HCT116 (cell line): ENCODE measurements at regions not wholly inside any gene's neighbourhood (a gene's known extent, or its start where the extent isn't known, plus 50 kb on each side); places are given as distances from the start of the nearest gene placed in this dataset.

Experiments used
- ATAC-seq: fragments of 200-7000 bp; cut with Tn5 transposase; 2 replicates; pipeline ENCODE4 v1.9.1; 2020; ENCODE audit warnings: mild to moderate bottlenecking, moderate library complexity
- BruUV-seq: library from RNA; stranded (reverse); fragments of 400-500 nt; replicated peaks from 2 replicates; lab custom pipeline; 2021; lab: Mats Ljungman, UMichigan
- CTCF ChIA-PET: fragments of 300-600 bp; sonication (Branson Sonifier 250); formaldehyde crosslinking; loops from one replicate; lab custom pipeline; 2021; ENCODE audit warnings: antibody characterized with exemption; lab: Charles Lee
- POLR2A ChIA-PET: fragments of 300-600, 350-600 bp; sonication (Branson Sonifier 250); formaldehyde crosslinking; loops from one replicate; lab custom pipeline; 2021; ENCODE audit warnings: antibody characterized with exemption; lab: Charles Lee
- RAD21 ChIA-PET, 2 experiments: fragments of 300-600 bp; sonication (Branson Sonifier 250); formaldehyde crosslinking; loops; one replicate each; lab custom pipeline; 2023; ENCODE audit warnings: low total read pairs in 2 of 2; ENCODE audit not compliant: uncharacterized antibody in 2 of 2, unreplicated experiment in 2 of 2, low non-redundant PET in 1 of 2; lab: Charles Lee
- DNase-seq: peaks from one replicate; pipeline ENCODE4 v3.0.0-alpha.2; 2010; ENCODE audit warnings: low read depth, low spot score
- H2AFZ ChIP-seq: fragments of 200-600 bp; shearing (Covaris generic), sonication (generic); 2 replicates; pipeline ENCODE4 v1.6.1; 2017; ENCODE audit warnings: low read depth, mixed run types, mixed read lengths, antibody characterized with exemption, low read length; ENCODE audit not compliant: poor library complexity, severe bottlenecking
- H3K27ac ChIP-seq: 2 replicates; pipeline ENCODE4 v1.5.1; 2012; ENCODE audit warnings: low read depth, low read length
- H3K27me3 ChIP-seq: fragments of 200-600 bp; sonication (generic); 2 replicates; pipeline ENCODE4 v1.6.1; 2016; ENCODE audit warnings: mixed run types, low read length, mixed read lengths; ENCODE audit not compliant: insufficient read depth
- H3K36me3 ChIP-seq, 2 experiments: fragments of 200-500 bp in 1 of 2; fragments of 200-600 bp in 1 of 2; sonication (Bioruptor generic) in 1 of 2; sonication (generic) in 1 of 2; 2 replicates each; pipeline versions ENCODE4 v1.5.1 to v1.6.1; 2014 to 2016; ENCODE audit warnings: low read length in 2 of 2, inconsistent platforms in 1 of 2, mixed read lengths in 1 of 2, mixed run types in 1 of 2; ENCODE audit not compliant: insufficient read depth in 2 of 2, control insufficient read depth in 1 of 2
- H3K4me1 ChIP-seq, 2 experiments: fragments of 200-600 bp in 1 of 2; sonication (generic) in 1 of 2; 2 replicates each; pipeline versions ENCODE4 v1.5.1 to v1.6.1; 2012 to 2017; ENCODE audit warnings: low read length in 2 of 2, inconsistent platforms in 1 of 2, mild to moderate bottlenecking in 1 of 2, mixed read lengths in 1 of 2, mixed run types in 1 of 2, moderate library complexity in 1 of 2; ENCODE audit not compliant: insufficient read depth in 2 of 2, control insufficient read depth in 1 of 2
- H3K4me2 ChIP-seq: fragments of 200-600 bp; sonication (generic); 2 replicates; pipeline ENCODE4 v1.6.1; 2017; ENCODE audit warnings: mixed run types, low read length, mixed read lengths
- H3K4me3 ChIP-seq, 2 experiments: fragments of 200-600 bp in 1 of 2; sonication (generic) in 1 of 2; replicated peaks in 1 of 2; 2 replicates each; pipeline ENCODE4 v1.5.1; 2011 to 2016; ENCODE audit warnings: low read length in 2 of 2, control low read depth in 1 of 2, low read depth in 1 of 2, mild to moderate bottlenecking in 1 of 2, mixed read lengths in 1 of 2, mixed run types in 1 of 2
- H3K79me2 ChIP-seq: fragments of 200-600 bp; sonication (generic); 2 replicates; pipeline ENCODE4 v1.6.1; 2017; ENCODE audit warnings: mild to moderate bottlenecking, mixed run types, low read length, moderate library complexity, mixed read lengths; ENCODE audit not compliant: insufficient read depth
- H3K9ac ChIP-seq: fragments of 200-600 bp; sonication (generic); 2 replicates; pipeline ENCODE4 v1.6.1; 2016; ENCODE audit warnings: low read length, mixed read lengths
- H3K9me2 ChIP-seq: fragments of 200-600 bp; sonication (generic), shearing (Covaris generic); 2 replicates; pipeline ENCODE4 v1.6.1; 2017; ENCODE audit warnings: mixed run types, mild to moderate bottlenecking, moderate library complexity; ENCODE audit not compliant: insufficient read depth
- H3K9me3 ChIP-seq, 2 experiments: fragments of 200-500 bp in 1 of 2; fragments of 200-600 bp in 1 of 2; sonication (Bioruptor generic) in 1 of 2; sonication (generic) in 1 of 2; 2 replicates each; pipeline ENCODE4 v1.6.1; 2014 to 2017; ENCODE audit warnings: low read length in 2 of 2, mixed read lengths in 2 of 2, inconsistent platforms in 1 of 2, low read depth in 1 of 2, mild to moderate bottlenecking in 1 of 2, mixed run types in 1 of 2, moderate library complexity in 1 of 2; ENCODE audit not compliant: control insufficient read depth in 1 of 2, insufficient read depth in 1 of 2
- H4K20me1 ChIP-seq: fragments of 200-600 bp; sonication (generic), shearing (Covaris generic); 2 replicates; pipeline ENCODE4 v1.6.1; 2017; ENCODE audit warnings: mixed run types, mild to moderate bottlenecking, moderate library complexity; ENCODE audit not compliant: insufficient read depth
- CBX3 ChIP-seq: IDR thresholded peaks from 2 replicates; pipeline ENCODE4 v1.6.1; 2012; ENCODE audit warnings: low read depth
- CEBPB ChIP-seq: IDR thresholded peaks from 2 replicates; pipeline ENCODE4 v1.6.1; 2012; ENCODE audit warnings: low read depth
- ELF1 ChIP-seq: IDR thresholded peaks from 2 replicates; pipeline ENCODE4 v1.6.1; 2012; ENCODE audit warnings: low read depth, borderline replicate concordance
- EZH2 ChIP-seq: fragments of 200-600 bp; sonication (generic); IDR thresholded peaks from 2 replicates; pipeline ENCODE4 v1.6.1; 2017; ENCODE audit warnings: antibody characterized with exemption, mixed run types
- FOSL1 ChIP-seq: IDR thresholded peaks from 2 replicates; pipeline ENCODE4 v1.6.1; 2012; ENCODE audit warnings: low read depth
- JUND ChIP-seq: IDR thresholded peaks from 2 replicates; pipeline ENCODE4 v1.6.1; 2012
- POLR2A ChIP-seq: IDR thresholded peaks from 2 replicates; pipeline ENCODE4 v1.7.0; 2011; ENCODE audit warnings: borderline replicate concordance; ENCODE audit not compliant: insufficient read depth, insufficient read length; ENCODE audit errors: extremely low read depth
- RAD21 ChIP-seq: IDR thresholded peaks from 2 replicates; pipeline ENCODE4 v1.6.1; 2012; ENCODE audit warnings: low read depth, mild to moderate bottlenecking
- TCF7L2 ChIP-seq: IDR thresholded peaks from 2 replicates; pipeline ENCODE4 v1.7.0; 2011; ENCODE audit warnings: borderline replicate concordance, inconsistent platforms; ENCODE audit not compliant: insufficient read depth, insufficient read length; ENCODE audit errors: extremely low read depth
- YY1 ChIP-seq: IDR thresholded peaks from 2 replicates; pipeline ENCODE4 v1.6.1; 2011; ENCODE audit warnings: low read length, low read depth, moderate library complexity, mild to moderate bottlenecking; ENCODE audit not compliant: insufficient replicate concordance; ENCODE audit errors: extremely low read depth
- ZFX ChIP-seq: fragments of 450-650 bp; IDR thresholded peaks from 2 replicates; pipeline ENCODE4 v1.6.1; 2017
- ZNF274 ChIP-seq: fragments of 200-500 bp; sonication (Bioruptor generic); IDR thresholded peaks from 2 replicates; pipeline ENCODE4 v1.6.1; 2014; ENCODE audit warnings: mild to moderate bottlenecking, low read depth, low read length, inconsistent platforms
- intact Hi-C: fragments of 100-400 bp; cut with micrococcal nuclease; formaldehyde crosslinking; loops from 2 replicates; pipeline ENCODE4 v1.10.0; 2022
- TF ChIP-seq, protein P1 (sequence below): IDR thresholded peaks from 2 replicates; pipeline ENCODE4 v1.6.1; 2012
- TF ChIP-seq, protein P2 (sequence below): IDR thresholded peaks from 2 replicates; pipeline ENCODE4 v1.6.1; 2012
- TF ChIP-seq, protein P3 (sequence below), 3 experiments: fragments of 200-600 bp in 1 of 3; sonication (generic) in 1 of 3; IDR thresholded peaks in 2 of 3; conservative IDR thresholded peaks in 1 of 3; 2 replicates each; pipeline ENCODE4 v1.5.1; 2012 to 2017; ENCODE audit warnings: low read depth in 2 of 3, low read length in 2 of 3, antibody characterized with exemption in 1 of 3, borderline replicate concordance in 1 of 3, control low read depth in 1 of 3, mild to moderate bottlenecking in 1 of 3, mixed read lengths in 1 of 3, mixed run types in 1 of 3, moderate library complexity in 1 of 3; ENCODE audit not compliant: insufficient read depth in 1 of 3
- TF ChIP-seq, protein P4 (sequence below): IDR thresholded peaks from 2 replicates; pipeline ENCODE4 v1.6.1; 2012; ENCODE audit warnings: low read depth

DNA sequence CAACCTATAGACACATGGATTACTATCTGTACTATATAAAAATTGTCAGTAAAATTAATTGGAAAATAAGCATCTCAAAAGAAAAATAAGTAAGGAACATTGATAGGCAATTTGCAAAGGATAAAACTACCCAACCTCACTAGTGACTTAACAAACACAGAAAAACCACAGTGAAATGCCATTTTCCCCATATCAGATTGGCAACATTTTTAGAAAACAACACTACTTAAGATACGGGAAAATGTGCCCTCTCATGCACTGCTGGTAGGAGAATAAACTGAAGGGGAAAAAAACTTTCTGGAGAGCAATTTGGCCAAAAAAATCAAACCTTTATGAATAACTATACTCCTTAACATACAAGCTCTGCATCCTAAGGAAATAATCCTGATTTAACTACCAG, 254.0 kb downstream of the DEPDC1B start:
- RAD21 ChIA-PET: no interaction called here
- Histone ChIP-seq H3K9me2 (no peaks in the 10 kb centered on the region), H3K4me3 (no peak overlapping the region), H3K4me1 (no peaks in the 10 kb centered on the region), H3K9me3 (no peaks in the 10 kb centered on the region), H3K4me2 (no peak overlapping the region), H3K79me2 (no peaks in the 10 kb centered on the region), H3K9ac (no peak overlapping the region), H3K27ac (no peak overlapping the region), H3K36me3 (no peaks in the 10 kb centered on the region), H2AFZ (no peak overlapping the region), H3K27me3 (peaks cover 18% of the 10 kb centered on the region), H4K20me1 (no peaks in the 10 kb centered on the region)
- intact Hi-C loops: no loop called here
- no peak for TF ChIP-seq EZH2
- TF ChIP-seq, protein P1, sequence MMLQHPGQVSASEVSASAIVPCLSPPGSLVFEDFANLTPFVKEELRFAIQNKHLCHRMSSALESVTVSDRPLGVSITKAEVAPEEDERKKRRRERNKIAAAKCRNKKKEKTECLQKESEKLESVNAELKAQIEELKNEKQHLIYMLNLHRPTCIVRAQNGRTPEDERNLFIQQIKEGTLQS: no peak
- no peak for TF ChIP-seq POLR2A
- TF ChIP-seq YY1: no peak
- no peak for TF ChIP-seq CEBPB
- TF ChIP-seq ELF1: no peak
- CTCF ChIA-PET: no interaction called here
- no peak for ATAC-seq
- DNase-seq: no peak
- POLR2A ChIA-PET: no interaction called here
- no TSS peak for BruUV-seq

DNA sequence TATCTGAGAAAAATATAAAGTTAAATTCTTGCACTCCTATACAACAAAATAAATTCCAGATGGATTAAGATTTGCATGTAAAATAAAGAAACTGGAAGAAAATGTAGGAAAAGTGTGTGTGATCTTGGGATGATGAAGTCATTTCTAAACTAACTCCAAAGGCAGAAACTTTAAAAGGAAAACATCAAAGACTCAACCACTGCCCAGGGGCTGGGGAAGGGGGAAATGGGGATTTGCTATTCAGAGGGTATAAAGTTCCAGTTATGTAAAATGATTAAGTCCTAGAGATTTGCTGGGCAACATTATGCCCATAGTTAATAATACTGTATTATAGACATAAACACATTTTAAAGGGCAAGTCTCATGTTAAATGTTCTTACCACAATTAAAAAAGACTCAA, 254.5 kb downstream of the DEPDC1B start:
- Histone ChIP-seq H3K9ac (no peak overlapping the region), H3K9me2 (no peaks in the 10 kb centered on the region), H3K27me3 (peaks cover 18% of the 10 kb centered on the region), H3K4me1 (no peaks in the 10 kb centered on the region), H3K4me3 (no peak overlapping the region), H2AFZ (no peak overlapping the region), H3K36me3 (no peaks in the 10 kb centered on the region), H3K79me2 (no peaks in the 10 kb centered on the region), H3K27ac (no peak overlapping the region), H3K4me2 (no peak overlapping the region), H4K20me1 (no peaks in the 10 kb centered on the region), H3K9me3 (no peaks in the 10 kb centered on the region)
- ChIA-PET POLR2A (no interaction called here), RAD21 (no interaction called here), CTCF (no interaction called here)
- no peak for DNase-seq
- intact Hi-C loops: no loop called here
- BruUV-seq: no TSS peak
- no peak for ATAC-seq
- no peak for TF ChIP-seq ZNF274
- TF ChIP-seq POLR2A: no peak
- no peak for TF ChIP-seq EZH2
- TF ChIP-seq, protein P2, sequence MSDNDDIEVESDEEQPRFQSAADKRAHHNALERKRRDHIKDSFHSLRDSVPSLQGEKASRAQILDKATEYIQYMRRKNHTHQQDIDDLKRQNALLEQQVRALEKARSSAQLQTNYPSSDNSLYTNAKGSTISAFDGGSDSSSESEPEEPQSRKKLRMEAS: no peak
- TF ChIP-seq, protein P1: no peak
- TF ChIP-seq JUND: no peak
- TF ChIP-seq, protein P3, sequence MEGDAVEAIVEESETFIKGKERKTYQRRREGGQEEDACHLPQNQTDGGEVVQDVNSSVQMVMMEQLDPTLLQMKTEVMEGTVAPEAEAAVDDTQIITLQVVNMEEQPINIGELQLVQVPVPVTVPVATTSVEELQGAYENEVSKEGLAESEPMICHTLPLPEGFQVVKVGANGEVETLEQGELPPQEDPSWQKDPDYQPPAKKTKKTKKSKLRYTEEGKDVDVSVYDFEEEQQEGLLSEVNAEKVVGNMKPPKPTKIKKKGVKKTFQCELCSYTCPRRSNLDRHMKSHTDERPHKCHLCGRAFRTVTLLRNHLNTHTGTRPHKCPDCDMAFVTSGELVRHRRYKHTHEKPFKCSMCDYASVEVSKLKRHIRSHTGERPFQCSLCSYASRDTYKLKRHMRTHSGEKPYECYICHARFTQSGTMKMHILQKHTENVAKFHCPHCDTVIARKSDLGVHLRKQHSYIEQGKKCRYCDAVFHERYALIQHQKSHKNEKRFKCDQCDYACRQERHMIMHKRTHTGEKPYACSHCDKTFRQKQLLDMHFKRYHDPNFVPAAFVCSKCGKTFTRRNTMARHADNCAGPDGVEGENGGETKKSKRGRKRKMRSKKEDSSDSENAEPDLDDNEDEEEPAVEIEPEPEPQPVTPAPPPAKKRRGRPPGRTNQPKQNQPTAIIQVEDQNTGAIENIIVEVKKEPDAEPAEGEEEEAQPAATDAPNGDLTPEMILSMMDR (IDR thresholded peaks at IDR 0.05 in 2 of 3, conservative IDR thresholded peaks at IDR 0.05 in 1 of 3; ENCODE audit: borderline replicate concordance in 1 of 3, insufficient read depth in 1 of 3, low read depth in 2 of 3, low read length in 2 of 3): no peak
- no peak for TF ChIP-seq TCF7L2
- no peak for TF ChIP-seq CBX3
- no peak for TF ChIP-seq RAD21
- no peak for TF ChIP-seq ZFX
- TF ChIP-seq, protein P4, sequence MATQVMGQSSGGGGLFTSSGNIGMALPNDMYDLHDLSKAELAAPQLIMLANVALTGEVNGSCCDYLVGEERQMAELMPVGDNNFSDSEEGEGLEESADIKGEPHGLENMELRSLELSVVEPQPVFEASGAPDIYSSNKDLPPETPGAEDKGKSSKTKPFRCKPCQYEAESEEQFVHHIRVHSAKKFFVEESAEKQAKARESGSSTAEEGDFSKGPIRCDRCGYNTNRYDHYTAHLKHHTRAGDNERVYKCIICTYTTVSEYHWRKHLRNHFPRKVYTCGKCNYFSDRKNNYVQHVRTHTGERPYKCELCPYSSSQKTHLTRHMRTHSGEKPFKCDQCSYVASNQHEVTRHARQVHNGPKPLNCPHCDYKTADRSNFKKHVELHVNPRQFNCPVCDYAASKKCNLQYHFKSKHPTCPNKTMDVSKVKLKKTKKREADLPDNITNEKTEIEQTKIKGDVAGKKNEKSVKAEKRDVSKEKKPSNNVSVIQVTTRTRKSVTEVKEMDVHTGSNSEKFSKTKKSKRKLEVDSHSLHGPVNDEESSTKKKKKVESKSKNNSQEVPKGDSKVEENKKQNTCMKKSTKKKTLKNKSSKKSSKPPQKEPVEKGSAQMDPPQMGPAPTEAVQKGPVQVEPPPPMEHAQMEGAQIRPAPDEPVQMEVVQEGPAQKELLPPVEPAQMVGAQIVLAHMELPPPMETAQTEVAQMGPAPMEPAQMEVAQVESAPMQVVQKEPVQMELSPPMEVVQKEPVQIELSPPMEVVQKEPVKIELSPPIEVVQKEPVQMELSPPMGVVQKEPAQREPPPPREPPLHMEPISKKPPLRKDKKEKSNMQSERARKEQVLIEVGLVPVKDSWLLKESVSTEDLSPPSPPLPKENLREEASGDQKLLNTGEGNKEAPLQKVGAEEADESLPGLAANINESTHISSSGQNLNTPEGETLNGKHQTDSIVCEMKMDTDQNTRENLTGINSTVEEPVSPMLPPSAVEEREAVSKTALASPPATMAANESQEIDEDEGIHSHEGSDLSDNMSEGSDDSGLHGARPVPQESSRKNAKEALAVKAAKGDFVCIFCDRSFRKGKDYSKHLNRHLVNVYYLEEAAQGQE: no peak
- TF ChIP-seq FOSL1: no peak
- TF ChIP-seq ELF1: no peak
